ENCODE measurements at regions not wholly inside any gene's neighbourhood (a gene's known extent, or its start where the extent isn't known, plus 50 kb on each side); places are given as distances from the start of the nearest gene placed in this dataset.

DNA sequence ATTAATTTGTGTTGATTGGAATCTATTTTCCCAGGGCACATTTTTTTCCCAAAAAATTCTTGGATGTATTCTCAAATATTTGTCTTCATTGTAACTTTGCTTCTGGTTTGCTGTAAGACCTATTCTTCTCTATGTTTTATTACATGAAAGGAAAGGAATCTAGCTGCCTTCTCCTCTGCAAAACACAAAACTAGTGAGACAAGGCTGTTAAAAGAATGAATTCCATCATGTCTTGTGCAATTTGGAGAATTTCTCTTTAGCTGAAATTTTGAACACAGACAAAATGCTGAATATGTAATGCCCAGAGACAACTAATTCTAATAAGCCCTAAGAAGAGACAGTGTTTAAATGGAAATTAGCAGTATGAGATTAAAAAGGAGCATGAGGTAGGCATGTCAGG, 275.9 kb downstream of the CDH20 start:
- H3K18ac ChIP-seq (ENCODE audit: low read length): no peak overlapping the region
- H2AK5ac ChIP-seq (ENCODE audit: low read length): no peak overlapping the region
- peak in 1 of 2 donors; percentile 55 for DNase-seq
- peaks cover 7 to 8% of the 10 kb centered on the region in 2 experiments for H3K4me1 ChIP-seq (ENCODE audit: control insufficient read depth in 1 of 2, insufficient read depth in 2 of 2, low read length in 2 of 2)
- H2BK5ac ChIP-seq (ENCODE audit: low read depth, low read length, poor library complexity): no peak overlapping the region
- no peaks in the 10 kb centered on the region for H3K9me3 ChIP-seq (ENCODE audit: insufficient read depth, low read depth, low read length)
- no peak overlapping the region for H3K4ac ChIP-seq (ENCODE audit: low read depth, low read length)
- no peaks in the 10 kb centered on the region for H3K79me2 ChIP-seq (ENCODE audit: control insufficient read depth, insufficient read depth, low read length, poor library complexity)
- no peaks in the 10 kb centered on the region for H3K27me3 ChIP-seq (ENCODE audit: insufficient read depth, low read length)
- H3K23ac ChIP-seq (ENCODE audit: low read length): no peak overlapping the region
- no peak overlapping the region for H3K14ac ChIP-seq (ENCODE audit: low read length)
- no peak overlapping the region for H4K8ac ChIP-seq (ENCODE audit: low read depth, low read length)
- H2BK12ac ChIP-seq (ENCODE audit: low read length): no peak overlapping the region
- H3K36me3 ChIP-seq (ENCODE audit: control insufficient read depth in 1 of 2, insufficient read depth in 2 of 2, low read length in 2 of 2): no peaks in the 10 kb centered on the region
- H2AFZ ChIP-seq (ENCODE audit: insufficient read depth, low read length, poor library complexity): no peak overlapping the region
- H3K79me1 ChIP-seq (ENCODE audit: low read length): peaks cover 4% of the 10 kb centered on the region
- no peak overlapping the region for H3K9ac ChIP-seq (ENCODE audit: low read length)
- no peak overlapping the region for H4K12ac ChIP-seq (ENCODE audit: low read depth, low read length)
- H3K4me3 ChIP-seq (ENCODE audit: low read depth, low read length): no peak overlapping the region
- no peak overlapping the region for H3K4me2 ChIP-seq (ENCODE audit: low read length)
- no peak overlapping the region for H2BK120ac ChIP-seq (ENCODE audit: insufficient read depth, low read length, poor library complexity)
- no peak overlapping the region for H4K91ac ChIP-seq (ENCODE audit: low read depth, low read length)
- no peak overlapping the region for H3K27ac ChIP-seq (ENCODE audit: low read depth, low read length)

DNA sequence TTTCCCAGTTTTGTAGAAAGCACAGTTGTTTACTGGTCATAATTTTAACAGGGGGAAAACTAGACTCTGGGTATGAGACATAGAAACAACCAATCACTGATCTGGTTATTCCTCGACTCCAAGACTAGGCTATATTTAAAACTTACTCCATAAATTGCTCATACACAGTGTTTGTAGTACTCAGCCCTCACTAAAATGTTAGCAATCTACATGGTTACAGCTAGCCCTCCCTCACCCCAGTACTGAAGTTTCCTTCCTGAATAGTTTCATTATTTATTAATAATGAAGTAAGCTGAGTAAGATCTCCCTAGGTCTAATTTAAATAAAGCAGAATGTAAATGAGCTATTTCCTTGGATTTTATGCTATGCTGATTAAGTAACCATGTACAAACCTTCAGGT, 275.1 kb downstream of the CDH20 start:
- no peaks in the 10 kb centered on the region for H3K9me3 ChIP-seq (ENCODE audit: insufficient read depth, low read depth, low read length)
- no peak overlapping the region for H2BK12ac ChIP-seq (ENCODE audit: low read length)
- no peak overlapping the region for H2BK120ac ChIP-seq (ENCODE audit: insufficient read depth, low read length, poor library complexity)
- H3K4me2 ChIP-seq (ENCODE audit: low read length): no peak overlapping the region
- no CpG with 5 or more reads among the region's 1 CpG for WGBS (ENCODE audit: extremely low coverage, insufficient coverage, insufficient read length)
- H3K18ac ChIP-seq (ENCODE audit: low read length): no peak overlapping the region
- no peak overlapping the region for H2AK5ac ChIP-seq (ENCODE audit: low read length)
- no peak overlapping the region for H4K12ac ChIP-seq (ENCODE audit: low read depth, low read length)
- no peak overlapping the region for H3K27ac ChIP-seq (ENCODE audit: low read depth, low read length)
- no peak overlapping the region for H3K14ac ChIP-seq (ENCODE audit: low read length)
- no peaks in the 10 kb centered on the region for H3K36me3 ChIP-seq (ENCODE audit: control insufficient read depth in 1 of 2, insufficient read depth in 2 of 2, low read length in 2 of 2)
- no peak overlapping the region for H3K23ac ChIP-seq (ENCODE audit: low read length)
- no peak overlapping the region for H3K9ac ChIP-seq (ENCODE audit: low read length)
- no peak overlapping the region for H3K4me3 ChIP-seq (ENCODE audit: low read depth, low read length)
- peaks cover 7 to 8% of the 10 kb centered on the region in 2 experiments for H3K4me1 ChIP-seq (ENCODE audit: control insufficient read depth in 1 of 2, insufficient read depth in 2 of 2, low read length in 2 of 2)
- DNase-seq: no peak
- no peak overlapping the region for H3K4ac ChIP-seq (ENCODE audit: low read depth, low read length)
- H4K91ac ChIP-seq (ENCODE audit: low read depth, low read length): no peak overlapping the region
- no peaks in the 10 kb centered on the region for H3K27me3 ChIP-seq (ENCODE audit: insufficient read depth, low read length)
- no peaks in the 10 kb centered on the region for H3K79me2 ChIP-seq (ENCODE audit: control insufficient read depth, insufficient read depth, low read length, poor library complexity)
- no peak overlapping the region for H2BK5ac ChIP-seq (ENCODE audit: low read depth, low read length, poor library complexity)
- no peak overlapping the region for H4K8ac ChIP-seq (ENCODE audit: low read depth, low read length)
- H3K79me1 ChIP-seq (ENCODE audit: low read length): peaks cover 4% of the 10 kb centered on the region
- H2AFZ ChIP-seq (ENCODE audit: insufficient read depth, low read length, poor library complexity): no peak overlapping the region

DNA sequence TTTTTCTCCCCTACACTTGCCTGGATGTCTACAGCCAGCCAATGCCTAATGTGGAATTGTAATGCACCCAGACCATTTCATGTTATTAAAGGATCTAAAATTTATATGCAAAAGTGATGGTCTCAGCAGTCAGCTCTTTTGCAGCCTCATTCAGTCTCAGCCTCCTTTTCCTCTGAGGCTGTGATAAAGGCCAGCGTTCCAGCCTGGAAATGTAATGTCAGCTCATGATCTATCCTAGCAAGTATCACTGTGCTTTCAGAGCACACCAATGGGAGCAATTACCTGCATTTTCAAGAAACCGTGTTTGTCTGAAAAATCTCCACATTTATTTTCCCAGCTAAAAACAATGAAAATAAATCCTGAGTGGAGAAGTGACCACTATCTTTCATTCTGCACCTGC, 274.6 kb downstream of the CDH20 start:
- no peak overlapping the region for H4K12ac ChIP-seq (ENCODE audit: low read depth, low read length)
- no peak overlapping the region for H3K18ac ChIP-seq (ENCODE audit: low read length)
- no peak for DNase-seq
- H3K36me3 ChIP-seq (ENCODE audit: control insufficient read depth in 1 of 2, insufficient read depth in 2 of 2, low read length in 2 of 2): no peaks in the 10 kb centered on the region
- H3K4ac ChIP-seq (ENCODE audit: low read depth, low read length): no peak overlapping the region
- no peak overlapping the region for H3K9ac ChIP-seq (ENCODE audit: low read length)
- no peak overlapping the region for H4K91ac ChIP-seq (ENCODE audit: low read depth, low read length)
- H3K4me2 ChIP-seq (ENCODE audit: low read length): no peak overlapping the region
- H3K27me3 ChIP-seq (ENCODE audit: insufficient read depth, low read length): no peaks in the 10 kb centered on the region
- H3K4me1 ChIP-seq (ENCODE audit: control insufficient read depth in 1 of 2, insufficient read depth in 2 of 2, low read length in 2 of 2): peaks cover 7 to 9% of the 10 kb centered on the region in 2 experiments
- H3K27ac ChIP-seq (ENCODE audit: low read depth, low read length): no peak overlapping the region
- H2AK5ac ChIP-seq (ENCODE audit: low read length): no peak overlapping the region
- H4K8ac ChIP-seq (ENCODE audit: low read depth, low read length): no peak overlapping the region
- H3K79me2 ChIP-seq (ENCODE audit: control insufficient read depth, insufficient read depth, low read length, poor library complexity): no peaks in the 10 kb centered on the region
- H3K4me3 ChIP-seq (ENCODE audit: low read depth, low read length): no peak overlapping the region
- no peak overlapping the region for H3K14ac ChIP-seq (ENCODE audit: low read length)
- no peak overlapping the region for H3K23ac ChIP-seq (ENCODE audit: low read length)
- no peak overlapping the region for H2BK120ac ChIP-seq (ENCODE audit: insufficient read depth, low read length, poor library complexity)
- H2AFZ ChIP-seq (ENCODE audit: insufficient read depth, low read length, poor library complexity): no peak overlapping the region
- WGBS (ENCODE audit: extremely low coverage, insufficient coverage, insufficient read length): no CpG with 5 or more reads among the region's 2 CpGs
- H3K79me1 ChIP-seq (ENCODE audit: low read length): peaks cover 4% of the 10 kb centered on the region
- H2BK5ac ChIP-seq (ENCODE audit: low read depth, low read length, poor library complexity): no peak overlapping the region
- H2BK12ac ChIP-seq (ENCODE audit: low read length): no peak overlapping the region
- H3K9me3 ChIP-seq (ENCODE audit: insufficient read depth, low read depth, low read length): no peaks in the 10 kb centered on the region

DNA sequence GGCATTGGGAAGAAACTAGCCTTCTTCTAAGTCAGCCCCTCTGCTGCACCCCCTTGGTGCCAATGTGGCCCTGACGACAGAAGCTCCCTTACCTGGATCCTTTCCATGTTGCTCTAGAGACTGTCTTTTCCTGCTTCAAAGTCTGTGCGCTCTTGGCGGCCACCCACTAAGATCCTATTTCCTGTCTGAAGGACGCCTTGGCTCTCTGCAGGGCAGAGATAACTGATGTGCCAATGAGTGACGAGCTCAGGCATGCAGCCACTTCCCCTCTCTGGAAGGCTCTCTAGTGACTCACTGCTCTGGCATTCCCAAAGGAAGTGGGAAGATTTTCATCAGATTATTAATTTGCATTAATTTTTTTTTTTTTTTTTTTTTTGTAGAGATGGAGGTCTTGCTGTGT, 273.5 kb downstream of the CDH20 start:
- H2AK5ac ChIP-seq (ENCODE audit: low read length): no peak overlapping the region
- H3K79me2 ChIP-seq (ENCODE audit: control insufficient read depth, insufficient read depth, low read length, poor library complexity): no peaks in the 10 kb centered on the region
- WGBS (ENCODE audit: extremely low coverage, insufficient coverage, insufficient read length): no CpG with 5 or more reads among the region's 5 CpGs
- H3K23ac ChIP-seq (ENCODE audit: low read length): no peak overlapping the region
- H4K8ac ChIP-seq (ENCODE audit: low read depth, low read length): peak overlapping the region; percentile 8
- no peak overlapping the region for H3K14ac ChIP-seq (ENCODE audit: low read length)
- H3K18ac ChIP-seq (ENCODE audit: low read length): no peak overlapping the region
- H3K27ac ChIP-seq (ENCODE audit: low read depth, low read length): no peak overlapping the region
- no peak overlapping the region for H2BK120ac ChIP-seq (ENCODE audit: insufficient read depth, low read length, poor library complexity)
- no peak overlapping the region for H3K4me3 ChIP-seq (ENCODE audit: low read depth, low read length)
- H3K79me1 ChIP-seq (ENCODE audit: low read length): peaks cover 4% of the 10 kb centered on the region
- H3K27me3 ChIP-seq (ENCODE audit: insufficient read depth, low read length): no peaks in the 10 kb centered on the region
- H3K9ac ChIP-seq (ENCODE audit: low read length): no peak overlapping the region
- DNase-seq: peak; percentile 44 to 63
- no peak overlapping the region for H3K4ac ChIP-seq (ENCODE audit: low read depth, low read length)
- H3K9me3 ChIP-seq (ENCODE audit: insufficient read depth, low read depth, low read length): no peaks in the 10 kb centered on the region
- H3K36me3 ChIP-seq (ENCODE audit: control insufficient read depth in 1 of 2, insufficient read depth in 2 of 2, low read length in 2 of 2): no peaks in the 10 kb centered on the region
- peaks cover 10% of the 10 kb centered on the region in 2 experiments for H3K4me1 ChIP-seq (ENCODE audit: control insufficient read depth in 1 of 2, insufficient read depth in 2 of 2, low read length in 2 of 2)
- no peak overlapping the region for H2AFZ ChIP-seq (ENCODE audit: insufficient read depth, low read length, poor library complexity)
- H3K4me2 ChIP-seq (ENCODE audit: low read length): peak overlapping the region; percentile 50
- H2BK12ac ChIP-seq (ENCODE audit: low read length): peak overlapping the region; percentile 77
- no peak overlapping the region for H2BK5ac ChIP-seq (ENCODE audit: low read depth, low read length, poor library complexity)
- H4K12ac ChIP-seq (ENCODE audit: low read depth, low read length): no peak overlapping the region
- H4K91ac ChIP-seq (ENCODE audit: low read depth, low read length): peak overlapping the region; percentile 46
